ENCODE measurements at regions not wholly inside any gene's neighbourhood (a gene's known extent, or its start where the extent isn't known, plus 50 kb on each side); places are given as distances from the start of the nearest gene placed in this dataset.
A peak's percentile ranks its signal among the peaks of the same experiment; 100 is the strongest.

- FAIRE-seq, result no peak
- no peak for TF ChIP-seq CTCF (IDR thresholded peaks at IDR 0.05; ENCODE audit: insufficient read depth, missing control alignments)
- no peak for DNase-seq (ENCODE audit: insufficient read length, low spot score)
Observed at GRCh38 chr6:95117236-95117635, 460.1 kb upstream of the MANEA start.

- FAIRE-seq, result no peak
- no peak for DNase-seq (ENCODE audit: insufficient read length, low spot score)
Observed at GRCh38 chr6:95119927-95120326, 457.4 kb upstream of the MANEA start.

GRCh38 chr6:95120984-95121383 lies 456.4 kb upstream of the MANEA start:
- no peak for DNase-seq (ENCODE audit: insufficient read length, low spot score)
- no peak for TF ChIP-seq CTCF (IDR thresholded peaks at IDR 0.05; ENCODE audit: insufficient read depth, missing control alignments)
- no peak for FAIRE-seq

More at GRCh38 chr6:95119927-95120326, 457.4 kb upstream of the MANEA start:
- TF ChIP-seq CTCF (IDR thresholded peaks at IDR 0.05; ENCODE audit: insufficient read depth, missing control alignments), result no peak

- no peak for TF ChIP-seq CTCF (IDR thresholded peaks at IDR 0.05; ENCODE audit: insufficient read depth, missing control alignments)
- DNase-seq (ENCODE audit: insufficient read length, low spot score), result no peak
- FAIRE-seq, result no peak
Observed at GRCh38 chr6:95127261-95127660, 450.1 kb upstream of the MANEA start.

GRCh38 chr6:95128439-95128838 lies 448.9 kb upstream of the MANEA start:
- DNase-seq (ENCODE audit: insufficient read length, low spot score) (no peak), FAIRE-seq (no peak)
- no peak for TF ChIP-seq CTCF (IDR thresholded peaks at IDR 0.05; ENCODE audit: insufficient read depth, missing control alignments)

- DNase-seq (ENCODE audit: insufficient read length, low spot score) (no peak), FAIRE-seq (no peak)
- TF ChIP-seq CTCF (IDR thresholded peaks at IDR 0.05; ENCODE audit: insufficient read depth, missing control alignments), result no peak
Observed at GRCh38 chr6:95128947-95129346, 448.4 kb upstream of the MANEA start.

GRCh38 chr6:95133578-95133977 lies 443.8 kb upstream of the MANEA start:
- FAIRE-seq (no peak), DNase-seq (ENCODE audit: insufficient read length, low spot score) (no peak)
- peak; percentile 31 for TF ChIP-seq CTCF (IDR thresholded peaks at IDR 0.05; ENCODE audit: insufficient read depth, missing control alignments)
